ENCODE measurements at regions not wholly inside any gene's neighbourhood (a gene's known extent, or its start where the extent isn't known, plus 50 kb on each side); places are given as distances from the start of the nearest gene placed in this dataset.
"Not testable (repeated sequence)": the region's sequence is repeated elsewhere in the genome, so short reads cannot be mapped to it uniquely, and the experiment has no call there.

- Histone ChIP-seq H3K9me3 (replicated peaks; ENCODE audit: control insufficient read depth, low read depth, low read length) (peaks cover 11% of the 10 kb centered on the region), H3K4me3 (ENCODE audit: low read length) (no peak overlapping the region), H3K27ac (ENCODE audit: low read length) (no peak overlapping the region), H3K36me3 (ENCODE audit: control insufficient read depth, insufficient read depth, low read length) (no peaks in the 10 kb centered on the region), H3K4me1 (ENCODE audit: control insufficient read depth, insufficient read depth, low read length) (no peaks in the 10 kb centered on the region), H3K27me3 (ENCODE audit: control insufficient read depth, insufficient read depth, low read length) (no peaks in the 10 kb centered on the region)
- no CpG with 5 or more reads among the region's 3 CpGs for WGBS (ENCODE audit: insufficient coverage)
- DNase-seq, result no peak
Observed at GRCh38 chr18:14979875-14980274, 231.9 kb downstream of the ANKRD30B start.

DNA sequence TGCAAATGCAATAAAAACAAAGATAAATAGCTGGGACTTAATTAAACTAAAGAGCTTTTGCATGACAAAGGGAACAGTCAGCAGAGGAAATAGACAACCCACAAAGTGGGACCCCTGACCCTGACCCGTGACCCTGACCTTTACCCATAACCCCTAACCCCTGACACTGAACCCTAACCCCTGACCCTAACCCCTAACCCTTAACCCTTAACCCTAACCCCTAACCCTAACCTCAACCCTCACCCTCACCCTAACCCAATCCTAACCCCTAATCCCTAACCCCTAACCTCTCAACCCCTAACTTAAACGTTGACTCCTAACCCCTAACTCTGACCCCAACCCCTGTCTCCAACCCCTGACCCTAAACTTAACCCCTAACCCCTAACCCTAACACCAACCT is 236.6 kb downstream of the ANKRD30B start:
- H3K4me1 ChIP-seq (ENCODE audit: control insufficient read depth, insufficient read depth, low read length); DNase-seq: not testable (repeated sequence)
- no CpG with 5 or more reads among the region's 2 CpGs for WGBS (ENCODE audit: insufficient coverage)

GRCh38 chr18:14985291-14986013 is 237.5 kb downstream of the ANKRD30B start:
- not testable (repeated sequence) for H3K27ac ChIP-seq (ENCODE audit: low read length); H3K36me3 ChIP-seq (ENCODE audit: control insufficient read depth, insufficient read depth, low read length); H3K9me3 ChIP-seq (replicated peaks; ENCODE audit: control insufficient read depth, low read depth, low read length); H3K4me1 ChIP-seq (ENCODE audit: control insufficient read depth, insufficient read depth, low read length); H3K27me3 ChIP-seq (ENCODE audit: control insufficient read depth, insufficient read depth, low read length); DNase-seq; H3K4me3 ChIP-seq (ENCODE audit: low read length)
- WGBS (ENCODE audit: insufficient coverage), result 93% methylated on average over 15 of the region's 20 CpGs

More for the DNA sequence above, 236.6 kb downstream of the ANKRD30B start:
- not testable (repeated sequence) for H3K4me3 ChIP-seq (ENCODE audit: low read length); H3K27ac ChIP-seq (ENCODE audit: low read length); H3K9me3 ChIP-seq (replicated peaks; ENCODE audit: control insufficient read depth, low read depth, low read length); H3K36me3 ChIP-seq (ENCODE audit: control insufficient read depth, insufficient read depth, low read length); H3K27me3 ChIP-seq (ENCODE audit: control insufficient read depth, insufficient read depth, low read length)

- WGBS (ENCODE audit: insufficient coverage), result 72% methylated on average over 3 of the region's 3 CpGs
- not testable (repeated sequence) for DNase-seq; H3K4me3 ChIP-seq (ENCODE audit: low read length); H3K27me3 ChIP-seq (ENCODE audit: control insufficient read depth, insufficient read depth, low read length); H3K36me3 ChIP-seq (ENCODE audit: control insufficient read depth, insufficient read depth, low read length); H3K4me1 ChIP-seq (ENCODE audit: control insufficient read depth, insufficient read depth, low read length); H3K9me3 ChIP-seq (replicated peaks; ENCODE audit: control insufficient read depth, low read depth, low read length); H3K27ac ChIP-seq (ENCODE audit: low read length)
Observed at GRCh38 chr18:14987377-14987776, 239.4 kb downstream of the ANKRD30B start.

DNA sequence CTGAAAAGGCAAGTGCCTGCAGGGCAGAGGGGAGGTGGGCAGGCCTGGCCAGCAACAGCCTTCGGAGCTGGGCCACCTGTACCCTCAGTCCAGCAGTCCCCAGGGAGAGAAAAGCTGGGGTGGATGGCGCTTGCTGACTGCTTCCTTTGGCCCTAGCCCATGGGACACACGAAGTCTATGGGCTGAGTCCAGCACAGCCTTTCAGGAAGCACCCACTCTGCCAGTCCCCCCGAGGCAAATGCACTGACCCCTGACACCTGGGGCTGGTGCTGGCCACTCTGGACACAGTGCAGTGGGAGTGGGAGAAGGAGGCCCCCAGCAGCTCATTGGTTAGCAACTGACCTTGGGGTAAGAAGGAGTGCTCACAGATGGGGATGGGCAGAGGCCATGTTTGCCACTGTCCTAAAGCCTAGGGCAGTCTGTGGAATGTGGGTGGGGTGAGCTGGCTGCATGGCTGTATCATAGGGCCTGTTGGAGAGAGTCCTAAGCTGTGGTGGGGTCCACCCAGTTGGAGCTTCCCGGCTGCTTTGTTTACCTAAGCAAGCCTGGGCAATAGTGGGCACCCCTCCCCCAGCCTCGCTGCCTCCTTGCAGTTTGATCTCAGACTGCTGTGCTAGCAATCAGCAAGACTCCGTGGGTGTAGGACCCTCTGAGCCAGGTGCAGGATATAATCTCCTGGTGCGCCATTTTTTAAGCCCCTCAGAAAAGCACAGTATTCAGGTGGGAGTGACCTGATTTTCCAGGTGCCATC is 240.2 kb downstream of the ANKRD30B start:
- not testable (repeated sequence) for H3K36me3 ChIP-seq (ENCODE audit: control insufficient read depth, insufficient read depth, low read length); H3K4me1 ChIP-seq (ENCODE audit: control insufficient read depth, insufficient read depth, low read length); H3K27me3 ChIP-seq (ENCODE audit: control insufficient read depth, insufficient read depth, low read length); H3K27ac ChIP-seq (ENCODE audit: low read length); H3K4me3 ChIP-seq (ENCODE audit: low read length); H3K9me3 ChIP-seq (replicated peaks; ENCODE audit: control insufficient read depth, low read depth, low read length); DNase-seq
- 86% methylated on average over 2 of the region's 8 CpGs for WGBS (ENCODE audit: insufficient coverage)

GRCh38 chr18:14989569-14989968 is 241.6 kb downstream of the ANKRD30B start:
- WGBS (ENCODE audit: insufficient coverage), result 68% methylated on average over 2 of the region's 3 CpGs
- H3K27me3 ChIP-seq (ENCODE audit: control insufficient read depth, insufficient read depth, low read length); H3K4me1 ChIP-seq (ENCODE audit: control insufficient read depth, insufficient read depth, low read length); H3K36me3 ChIP-seq (ENCODE audit: control insufficient read depth, insufficient read depth, low read length); H3K9me3 ChIP-seq (replicated peaks; ENCODE audit: control insufficient read depth, low read depth, low read length); H3K4me3 ChIP-seq (ENCODE audit: low read length); DNase-seq; H3K27ac ChIP-seq (ENCODE audit: low read length): not testable (repeated sequence)

- not testable (repeated sequence) for H3K4me1 ChIP-seq (ENCODE audit: control insufficient read depth, insufficient read depth, low read length); H3K27me3 ChIP-seq (ENCODE audit: control insufficient read depth, insufficient read depth, low read length); H3K4me3 ChIP-seq (ENCODE audit: low read length); H3K36me3 ChIP-seq (ENCODE audit: control insufficient read depth, insufficient read depth, low read length); H3K27ac ChIP-seq (ENCODE audit: low read length); DNase-seq; H3K9me3 ChIP-seq (replicated peaks; ENCODE audit: control insufficient read depth, low read depth, low read length)
- WGBS (ENCODE audit: insufficient coverage), result 75% methylated on average over 7 of the region's 7 CpGs
Observed at GRCh38 chr18:14991934-14992445, 244.0 kb downstream of the ANKRD30B start.

GRCh38 chr18:14992758-14993157 is 244.8 kb downstream of the ANKRD30B start:
- H3K9me3 ChIP-seq (replicated peaks; ENCODE audit: control insufficient read depth, low read depth, low read length), result not testable (repeated sequence)
- 75% methylated on average over 2 of the region's 2 CpGs for WGBS (ENCODE audit: insufficient coverage)

DNA sequence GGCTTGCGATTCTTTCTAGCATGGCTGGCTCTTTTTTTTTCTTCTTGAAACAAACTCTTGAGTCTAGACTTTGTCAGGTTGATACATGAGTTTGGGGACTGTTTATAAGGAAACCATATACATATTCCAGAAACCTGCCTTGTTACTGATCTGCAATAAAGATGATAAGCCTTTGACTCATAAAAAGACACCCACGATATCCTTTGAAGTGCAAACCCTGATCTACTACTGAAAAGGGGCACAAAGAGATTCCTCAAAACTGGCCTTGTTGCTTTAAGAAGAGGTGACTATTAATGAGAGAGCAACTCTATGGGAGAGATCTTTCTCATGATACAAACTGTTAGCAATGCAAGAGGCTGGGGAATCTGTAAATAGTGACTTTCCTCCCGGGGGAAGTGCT is 247.1 kb downstream of the ANKRD30B start:
- not testable (repeated sequence) for H3K4me3 ChIP-seq (ENCODE audit: low read length); H3K36me3 ChIP-seq (ENCODE audit: control insufficient read depth, insufficient read depth, low read length); H3K4me1 ChIP-seq (ENCODE audit: control insufficient read depth, insufficient read depth, low read length); H3K9me3 ChIP-seq (replicated peaks; ENCODE audit: control insufficient read depth, low read depth, low read length); H3K27me3 ChIP-seq (ENCODE audit: control insufficient read depth, insufficient read depth, low read length); DNase-seq; H3K27ac ChIP-seq (ENCODE audit: low read length)
- no CpG with 5 or more reads among the region's 3 CpGs for WGBS (ENCODE audit: insufficient coverage)

More at GRCh38 chr18:14992758-14993157, 244.8 kb downstream of the ANKRD30B start:
- not testable (repeated sequence) for H3K36me3 ChIP-seq (ENCODE audit: control insufficient read depth, insufficient read depth, low read length); H3K4me3 ChIP-seq (ENCODE audit: low read length); H3K27me3 ChIP-seq (ENCODE audit: control insufficient read depth, insufficient read depth, low read length); H3K27ac ChIP-seq (ENCODE audit: low read length); H3K4me1 ChIP-seq (ENCODE audit: control insufficient read depth, insufficient read depth, low read length); DNase-seq

DNA sequence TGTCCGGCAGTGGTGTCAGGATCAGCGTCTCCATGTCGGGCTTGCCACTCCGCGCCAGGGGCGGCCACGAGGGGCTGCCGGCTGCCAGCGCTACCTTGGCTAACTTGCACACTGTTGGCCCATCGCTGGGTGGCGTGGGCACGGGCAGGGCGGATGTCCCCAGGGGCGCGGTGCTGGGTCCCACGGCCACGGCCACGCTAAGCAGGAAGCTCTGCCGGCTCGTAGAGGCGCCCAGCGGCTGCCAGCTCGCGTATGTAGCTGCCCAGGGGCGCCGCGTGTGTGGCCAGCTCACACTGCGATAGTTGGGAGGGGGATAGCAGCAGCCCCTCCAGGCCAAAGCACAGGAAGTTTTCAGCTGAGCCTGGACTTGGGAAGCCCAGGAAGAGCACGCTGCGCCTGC is 249.4 kb downstream of the ANKRD30B start:
- DNase-seq, result no peak
- H3K9me3 ChIP-seq (replicated peaks; ENCODE audit: control insufficient read depth, low read depth, low read length), result peaks cover 8% of the 10 kb centered on the region
- H3K27ac ChIP-seq (ENCODE audit: low read length), result no peak overlapping the region
- H3K36me3 ChIP-seq (ENCODE audit: control insufficient read depth, insufficient read depth, low read length), result no peaks in the 10 kb centered on the region
- H3K4me3 ChIP-seq (ENCODE audit: low read length), result no peak overlapping the region
- 94% methylated on average over 30 of the region's 30 CpGs for WGBS (ENCODE audit: insufficient coverage)
- H3K4me1 ChIP-seq (ENCODE audit: control insufficient read depth, insufficient read depth, low read length), result no peaks in the 10 kb centered on the region
- H3K27me3 ChIP-seq (ENCODE audit: control insufficient read depth, insufficient read depth, low read length), result no peaks in the 10 kb centered on the region
